ENCODE measurements at regions not wholly inside any gene's neighbourhood (a gene's known extent, or its start where the extent isn't known, plus 50 kb on each side); places are given as distances from the start of the nearest gene placed in this dataset.

GRCh38 chr5:94021246-94021645 is 279.8 kb upstream of the POU5F2 start:
- POLR2A ChIA-PET (ENCODE audit: low non-redundant PET), result no interaction called here
- Histone ChIP-seq H3K27me3 (replicated peaks; ENCODE audit: insufficient read depth, low read depth, low read length, poor library complexity) (no peaks in the 10 kb centered on the region), H3K36me3 (ENCODE audit: insufficient read depth, low read length, poor library complexity, severe bottlenecking) (no peaks in the 10 kb centered on the region), H3K27ac (ENCODE audit: low read depth, low read length, poor library complexity, severe bottlenecking) (no peak overlapping the region), H3K9me3 (ENCODE audit: low read depth, low read length, poor library complexity, severe bottlenecking) (peaks cover 3% of the 10 kb centered on the region), H3K4me3 (ENCODE audit: low read depth, low read length, poor library complexity, severe bottlenecking) (no peak overlapping the region), H3K4me1 (ENCODE audit: insufficient read depth, low read length, poor library complexity, severe bottlenecking) (no peaks in the 10 kb centered on the region)
- CTCF ChIA-PET, result no interaction called here
- peak; percentile 4 for DNase-seq (ENCODE audit: low spot score)
- intact Hi-C loops (cut with micrococcal nuclease; ENCODE audit: unreplicated experiment), result no loop called here
- TF ChIP-seq, protein P1, sequence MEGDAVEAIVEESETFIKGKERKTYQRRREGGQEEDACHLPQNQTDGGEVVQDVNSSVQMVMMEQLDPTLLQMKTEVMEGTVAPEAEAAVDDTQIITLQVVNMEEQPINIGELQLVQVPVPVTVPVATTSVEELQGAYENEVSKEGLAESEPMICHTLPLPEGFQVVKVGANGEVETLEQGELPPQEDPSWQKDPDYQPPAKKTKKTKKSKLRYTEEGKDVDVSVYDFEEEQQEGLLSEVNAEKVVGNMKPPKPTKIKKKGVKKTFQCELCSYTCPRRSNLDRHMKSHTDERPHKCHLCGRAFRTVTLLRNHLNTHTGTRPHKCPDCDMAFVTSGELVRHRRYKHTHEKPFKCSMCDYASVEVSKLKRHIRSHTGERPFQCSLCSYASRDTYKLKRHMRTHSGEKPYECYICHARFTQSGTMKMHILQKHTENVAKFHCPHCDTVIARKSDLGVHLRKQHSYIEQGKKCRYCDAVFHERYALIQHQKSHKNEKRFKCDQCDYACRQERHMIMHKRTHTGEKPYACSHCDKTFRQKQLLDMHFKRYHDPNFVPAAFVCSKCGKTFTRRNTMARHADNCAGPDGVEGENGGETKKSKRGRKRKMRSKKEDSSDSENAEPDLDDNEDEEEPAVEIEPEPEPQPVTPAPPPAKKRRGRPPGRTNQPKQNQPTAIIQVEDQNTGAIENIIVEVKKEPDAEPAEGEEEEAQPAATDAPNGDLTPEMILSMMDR (conservative IDR thresholded peaks at IDR 0.05; ENCODE audit: low read depth, low read length), result no peak
- no peak for TF ChIP-seq EZH2 (IDR thresholded peaks at IDR 0.05; ENCODE audit: borderline replicate concordance, low read depth, low read length, poor library complexity, severe bottlenecking)
- no TSS peak for BruUV-seq (replicated peaks)

- TF ChIP-seq EZH2 (IDR thresholded peaks at IDR 0.05; ENCODE audit: borderline replicate concordance, low read depth, low read length, poor library complexity, severe bottlenecking), result no peak
- TF ChIP-seq, protein P1 (conservative IDR thresholded peaks at IDR 0.05; ENCODE audit: low read depth, low read length), result no peak
- DNase-seq (ENCODE audit: low spot score), result no peak
- Histone ChIP-seq H3K27me3 (replicated peaks; ENCODE audit: insufficient read depth, low read depth, low read length, poor library complexity) (no peaks in the 10 kb centered on the region), H3K36me3 (ENCODE audit: insufficient read depth, low read length, poor library complexity, severe bottlenecking) (no peaks in the 10 kb centered on the region), H3K27ac (ENCODE audit: low read depth, low read length, poor library complexity, severe bottlenecking) (no peak overlapping the region), H3K4me1 (ENCODE audit: insufficient read depth, low read length, poor library complexity, severe bottlenecking) (no peaks in the 10 kb centered on the region), H3K9me3 (ENCODE audit: low read depth, low read length, poor library complexity, severe bottlenecking) (peaks cover 9% of the 10 kb centered on the region), H3K4me3 (ENCODE audit: low read depth, low read length, poor library complexity, severe bottlenecking) (no peak overlapping the region)
- ChIA-PET CTCF (no interaction called here), POLR2A (ENCODE audit: low non-redundant PET) (no interaction called here)
- no TSS peak for BruUV-seq (replicated peaks)
- intact Hi-C loops (cut with micrococcal nuclease; ENCODE audit: unreplicated experiment), result no loop called here
Measured at GRCh38 chr5:94017579-94017978, 276.2 kb upstream of the POU5F2 start.

DNA sequence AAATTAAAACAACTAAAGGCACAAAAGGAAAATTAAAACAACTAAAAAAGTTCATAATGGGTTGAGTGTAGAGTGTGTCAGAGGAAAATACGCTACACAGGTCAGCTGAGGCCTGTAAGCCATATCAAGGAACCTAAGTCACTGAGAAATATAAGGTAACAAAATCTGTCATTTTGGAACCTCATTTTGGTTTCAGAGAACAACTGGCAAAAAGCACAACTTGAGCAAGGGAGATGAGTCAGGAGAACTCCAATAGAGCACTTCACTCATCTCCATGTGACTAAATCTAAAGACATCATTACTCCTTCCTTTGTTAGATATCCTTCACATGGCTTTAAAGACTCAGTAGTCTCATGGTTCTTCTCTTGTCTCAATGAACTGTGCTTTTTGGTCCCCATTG is 269.4 kb upstream of the POU5F2 start:
- Histone ChIP-seq H3K27me3 (replicated peaks; ENCODE audit: insufficient read depth, low read depth, low read length, poor library complexity) (no peaks in the 10 kb centered on the region), H3K4me1 (ENCODE audit: insufficient read depth, low read length, poor library complexity, severe bottlenecking) (no peaks in the 10 kb centered on the region), H3K9me3 (ENCODE audit: low read depth, low read length, poor library complexity, severe bottlenecking) (peaks cover 5% of the 10 kb centered on the region), H3K36me3 (ENCODE audit: insufficient read depth, low read length, poor library complexity, severe bottlenecking) (no peaks in the 10 kb centered on the region), H3K27ac (ENCODE audit: low read depth, low read length, poor library complexity, severe bottlenecking) (no peak overlapping the region), H3K4me3 (ENCODE audit: low read depth, low read length, poor library complexity, severe bottlenecking) (no peak overlapping the region)
- CTCF ChIA-PET, result no interaction called here
- DNase-seq (ENCODE audit: low spot score), result no peak
- TF ChIP-seq, protein P1 (conservative IDR thresholded peaks at IDR 0.05; ENCODE audit: low read depth, low read length), result no peak
- TF ChIP-seq EZH2 (IDR thresholded peaks at IDR 0.05; ENCODE audit: borderline replicate concordance, low read depth, low read length, poor library complexity, severe bottlenecking), result no peak
- intact Hi-C loops (cut with micrococcal nuclease; ENCODE audit: unreplicated experiment), result no loop called here
- POLR2A ChIA-PET (ENCODE audit: low non-redundant PET), result no interaction called here
- BruUV-seq (replicated peaks), result no TSS peak

Data from A673 (cell line).